ENCODE measurements at regions not wholly inside any gene's neighbourhood (a gene's known extent, or its start where the extent isn't known, plus 50 kb on each side); places are given as distances from the start of the nearest gene placed in this dataset.
"Not testable (repeated sequence)": the region's sequence is repeated elsewhere in the genome, so short reads cannot be mapped to it uniquely, and the experiment has no call there.

DNA sequence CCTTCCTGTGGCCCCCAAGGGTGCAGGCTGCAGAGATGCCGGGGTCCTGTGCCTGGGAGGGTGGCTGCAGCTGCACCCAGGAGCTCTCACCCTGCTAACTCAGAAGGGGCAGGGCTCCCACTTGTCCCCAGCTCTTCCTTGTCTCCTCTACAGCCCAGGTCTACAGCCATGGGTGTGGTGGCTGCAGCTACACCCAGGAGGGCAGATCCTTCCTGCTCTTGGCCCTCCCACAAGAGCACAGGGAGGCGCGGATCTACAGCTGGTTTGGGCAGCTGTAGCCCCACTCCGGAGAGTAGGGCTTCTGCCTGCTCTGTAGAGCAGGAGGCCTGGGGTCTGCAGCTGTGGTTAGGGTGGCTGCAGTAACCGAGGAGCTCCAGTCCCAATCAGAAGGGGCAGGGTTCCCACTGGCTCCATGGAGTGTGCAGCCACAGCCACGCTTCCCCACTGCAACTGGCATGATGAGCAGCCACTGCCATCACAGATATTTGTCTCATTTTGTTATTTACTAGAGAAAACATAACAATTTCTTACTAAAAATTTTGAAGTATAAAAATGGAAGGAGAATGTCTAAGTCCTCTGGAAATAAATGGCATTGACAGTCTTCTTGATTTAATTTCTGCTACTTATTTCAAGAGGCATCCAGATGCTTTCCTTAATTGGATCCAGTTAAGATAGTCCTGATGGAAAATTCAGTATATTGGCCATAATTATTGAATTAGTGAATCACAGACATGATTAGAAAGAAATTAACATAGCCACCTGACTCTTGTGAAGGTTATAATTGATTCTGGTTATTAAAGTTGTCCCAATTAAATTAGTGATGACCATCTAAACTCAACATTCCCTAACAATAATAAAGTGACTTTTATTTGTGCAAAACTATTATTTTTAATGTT is 233.6 kb downstream of the KCNE4 start:
- Histone ChIP-seq H3K9me3 (ENCODE audit: control insufficient read depth, insufficient read depth, low read length) (no peaks in the 10 kb centered on the region; the same call in 1 of the 2 replicates), H3K27ac (ENCODE audit: low read depth, low read length) (no peak overlapping the region), H3K9ac (ENCODE audit: low read depth, low read length) (no peak overlapping the region), H3K4me3 (ENCODE audit: low read depth, low read length) (no peak overlapping the region), H3K27me3 (ENCODE audit: control insufficient read depth, insufficient read depth, low read length) (no peaks in the 10 kb centered on the region), H3K4me1 (ENCODE audit: control insufficient read depth, insufficient read depth, low read length) (no peaks in the 10 kb centered on the region), H3K36me3 (ENCODE audit: control insufficient read depth, insufficient read depth, low read length) (no peaks in the 10 kb centered on the region)

DNA sequence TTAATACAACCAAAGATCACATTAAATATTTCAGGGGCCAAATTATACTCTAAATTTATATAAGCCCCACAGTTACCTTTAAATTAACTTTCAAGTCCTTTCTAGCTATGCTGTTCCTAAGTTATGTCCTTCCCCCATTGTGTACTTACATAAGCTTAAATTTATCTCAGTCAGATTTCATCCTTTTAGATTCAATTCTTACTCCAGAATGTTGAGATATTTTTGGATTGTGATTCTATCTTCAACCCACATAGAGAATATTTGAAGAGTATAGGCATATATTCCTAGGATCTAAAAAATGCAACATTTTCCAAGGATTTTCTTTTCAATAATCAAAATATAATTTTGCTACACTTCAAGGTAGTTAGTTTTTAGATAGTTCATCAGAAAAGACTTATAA is 242.8 kb downstream of the KCNE4 start:
- H3K4me3 ChIP-seq (ENCODE audit: low read depth, low read length) = no peak overlapping the region

GRCh38 chr2:223297788-223298187 is 245.8 kb downstream of the KCNE4 start:
- no peaks in the 10 kb centered on the region for H3K4me1 ChIP-seq (ENCODE audit: control insufficient read depth, insufficient read depth, low read length)
- no peaks in the 10 kb centered on the region for H3K27me3 ChIP-seq (ENCODE audit: control insufficient read depth, insufficient read depth, low read length)
- H3K4me3 ChIP-seq (ENCODE audit: low read depth, low read length) = no peak overlapping the region
- no peak overlapping the region for H3K27ac ChIP-seq (ENCODE audit: low read depth, low read length)
- no peak overlapping the region for H3K9ac ChIP-seq (ENCODE audit: low read depth, low read length)
- H3K36me3 ChIP-seq (ENCODE audit: control insufficient read depth, insufficient read depth, low read length) = no peaks in the 10 kb centered on the region
- no peaks in the 10 kb centered on the region for H3K9me3 ChIP-seq (ENCODE audit: control insufficient read depth, insufficient read depth, low read length)

More for the DNA sequence above, 242.8 kb downstream of the KCNE4 start:
- H3K9me3 ChIP-seq (ENCODE audit: control insufficient read depth, insufficient read depth, low read length) = no peaks in the 10 kb centered on the region
- no peaks in the 10 kb centered on the region for H3K36me3 ChIP-seq (ENCODE audit: control insufficient read depth, insufficient read depth, low read length)
- H3K4me1 ChIP-seq (ENCODE audit: control insufficient read depth, insufficient read depth, low read length) = no peaks in the 10 kb centered on the region
- H3K27me3 ChIP-seq (ENCODE audit: control insufficient read depth, insufficient read depth, low read length) = no peaks in the 10 kb centered on the region
- no peak overlapping the region for H3K27ac ChIP-seq (ENCODE audit: low read depth, low read length)
- no peak overlapping the region for H3K9ac ChIP-seq (ENCODE audit: low read depth, low read length)

- H3K9me3 ChIP-seq (ENCODE audit: control insufficient read depth, insufficient read depth, low read length); H3K4me3 ChIP-seq (ENCODE audit: low read depth, low read length); H3K4me1 ChIP-seq (ENCODE audit: control insufficient read depth, insufficient read depth, low read length); H3K9ac ChIP-seq (ENCODE audit: low read depth, low read length); H3K36me3 ChIP-seq (ENCODE audit: control insufficient read depth, insufficient read depth, low read length); H3K27me3 ChIP-seq (ENCODE audit: control insufficient read depth, insufficient read depth, low read length); H3K27ac ChIP-seq (ENCODE audit: low read depth, low read length): not testable (repeated sequence)
Measured at GRCh38 chr2:223298329-223298728, 246.3 kb downstream of the KCNE4 start.

GRCh38 chr2:223300326-223300725 is 248.3 kb downstream of the KCNE4 start:
- H3K36me3 ChIP-seq (ENCODE audit: control insufficient read depth, insufficient read depth, low read length) = no peaks in the 10 kb centered on the region
- H3K9me3 ChIP-seq (ENCODE audit: control insufficient read depth, insufficient read depth, low read length) = no peaks in the 10 kb centered on the region
- H3K27ac ChIP-seq (ENCODE audit: low read depth, low read length) = no peak overlapping the region
- no peak overlapping the region for H3K4me3 ChIP-seq (ENCODE audit: low read depth, low read length)
- no peaks in the 10 kb centered on the region for H3K27me3 ChIP-seq (ENCODE audit: control insufficient read depth, insufficient read depth, low read length)
- no peaks in the 10 kb centered on the region for H3K4me1 ChIP-seq (ENCODE audit: control insufficient read depth, insufficient read depth, low read length)
- no peak overlapping the region for H3K9ac ChIP-seq (ENCODE audit: low read depth, low read length)

DNA sequence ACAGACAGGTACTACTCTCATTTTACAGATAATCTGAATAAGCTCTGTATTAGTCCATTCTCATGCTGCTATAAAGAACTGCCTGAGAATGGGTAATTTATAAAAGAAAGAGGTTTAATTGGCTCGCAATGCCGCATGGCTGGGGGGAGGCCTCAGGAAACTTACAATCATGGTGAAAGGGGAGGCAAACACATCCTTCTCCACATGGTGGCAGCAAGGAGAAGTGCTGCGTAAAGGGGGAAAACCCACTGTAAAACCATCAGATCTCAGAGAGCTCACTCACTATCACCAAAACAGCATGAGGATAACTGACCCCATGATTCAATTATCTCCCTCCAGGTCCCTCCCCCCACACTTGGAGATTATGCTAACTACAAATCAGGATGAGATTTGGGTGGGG is 254.4 kb downstream of the KCNE4 start:
- H3K9me3 ChIP-seq (ENCODE audit: control insufficient read depth, insufficient read depth, low read length) = no peaks in the 10 kb centered on the region
- H3K36me3 ChIP-seq (ENCODE audit: control insufficient read depth, insufficient read depth, low read length) = no peaks in the 10 kb centered on the region
- no peaks in the 10 kb centered on the region for H3K4me1 ChIP-seq (ENCODE audit: control insufficient read depth, insufficient read depth, low read length)
- H3K27ac ChIP-seq (ENCODE audit: low read depth, low read length) = no peak overlapping the region
- no peak overlapping the region for H3K9ac ChIP-seq (ENCODE audit: low read depth, low read length)
- no peak overlapping the region for H3K4me3 ChIP-seq (ENCODE audit: low read depth, low read length)
- no peaks in the 10 kb centered on the region for H3K27me3 ChIP-seq (ENCODE audit: control insufficient read depth, insufficient read depth, low read length)

DNA sequence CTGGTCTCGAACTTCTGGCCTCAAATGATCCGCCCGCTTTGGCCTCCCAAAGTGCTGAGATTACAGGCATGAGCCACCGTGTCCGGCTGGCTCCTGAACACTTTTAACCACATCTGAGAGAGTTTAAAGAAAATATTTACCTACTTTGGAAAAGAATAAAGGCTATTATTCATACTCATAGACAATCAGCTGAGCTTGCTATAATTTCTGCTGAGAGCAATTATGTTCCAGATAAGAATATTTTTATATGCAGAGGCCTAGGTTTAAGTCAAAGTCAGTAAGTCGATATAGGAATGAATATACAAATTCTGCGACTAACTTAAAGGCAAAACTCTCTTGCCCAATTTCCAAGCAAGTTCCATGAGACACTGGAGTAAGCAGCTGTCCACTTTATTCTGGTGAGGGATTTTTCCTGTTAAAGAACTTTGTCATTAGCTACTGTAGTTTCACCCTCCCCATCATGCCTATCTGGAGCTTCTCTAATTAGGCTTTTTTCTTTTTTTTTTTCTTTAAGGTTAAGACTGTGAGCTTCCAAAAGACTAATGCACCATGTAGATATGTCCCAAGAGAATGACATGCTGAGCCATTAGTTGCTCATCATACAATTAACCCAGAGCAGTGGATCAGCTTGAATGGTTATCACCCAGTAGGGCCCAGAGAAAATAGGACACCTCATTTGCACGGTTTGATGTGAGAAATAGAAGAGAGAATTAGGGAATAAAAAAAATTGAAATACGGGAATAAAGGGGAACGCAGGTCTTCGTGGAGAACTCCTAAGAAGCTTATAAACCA is 260.1 kb downstream of the KCNE4 start:
- Histone ChIP-seq H3K4me1 (ENCODE audit: control insufficient read depth, insufficient read depth, low read length) (no peaks in the 10 kb centered on the region), H3K9me3 (ENCODE audit: control insufficient read depth, insufficient read depth, low read length) (no peaks in the 10 kb centered on the region), H3K27ac (ENCODE audit: low read depth, low read length) (no peak overlapping the region), H3K36me3 (ENCODE audit: control insufficient read depth, insufficient read depth, low read length) (no peaks in the 10 kb centered on the region), H3K4me3 (ENCODE audit: low read depth, low read length) (no peak overlapping the region), H3K27me3 (ENCODE audit: control insufficient read depth, insufficient read depth, low read length) (no peaks in the 10 kb centered on the region), H3K9ac (ENCODE audit: low read depth, low read length) (no peak overlapping the region)

GRCh38 chr2:223313101-223313500 is 261.1 kb downstream of the KCNE4 start:
- Histone ChIP-seq H3K27me3 (ENCODE audit: control insufficient read depth, insufficient read depth, low read length) (no peaks in the 10 kb centered on the region), H3K27ac (ENCODE audit: low read depth, low read length) (no peak overlapping the region), H3K9ac (ENCODE audit: low read depth, low read length) (no peak overlapping the region), H3K36me3 (ENCODE audit: control insufficient read depth, insufficient read depth, low read length) (no peaks in the 10 kb centered on the region), H3K4me3 (ENCODE audit: low read depth, low read length) (no peak overlapping the region), H3K9me3 (ENCODE audit: control insufficient read depth, insufficient read depth, low read length) (no peaks in the 10 kb centered on the region), H3K4me1 (ENCODE audit: control insufficient read depth, insufficient read depth, low read length) (no peaks in the 10 kb centered on the region)

GRCh38 chr2:223314811-223315210 is 262.8 kb downstream of the KCNE4 start:
- no peak overlapping the region for H3K9ac ChIP-seq (ENCODE audit: low read depth, low read length)
- no peaks in the 10 kb centered on the region for H3K9me3 ChIP-seq (ENCODE audit: control insufficient read depth, insufficient read depth, low read length)
- no peak overlapping the region for H3K4me3 ChIP-seq (ENCODE audit: low read depth, low read length)
- no peaks in the 10 kb centered on the region for H3K4me1 ChIP-seq (ENCODE audit: control insufficient read depth, insufficient read depth, low read length)
- H3K36me3 ChIP-seq (ENCODE audit: control insufficient read depth, insufficient read depth, low read length) = no peaks in the 10 kb centered on the region
- H3K27ac ChIP-seq (ENCODE audit: low read depth, low read length) = no peak overlapping the region
- H3K27me3 ChIP-seq (ENCODE audit: control insufficient read depth, insufficient read depth, low read length) = no peaks in the 10 kb centered on the region

DNA sequence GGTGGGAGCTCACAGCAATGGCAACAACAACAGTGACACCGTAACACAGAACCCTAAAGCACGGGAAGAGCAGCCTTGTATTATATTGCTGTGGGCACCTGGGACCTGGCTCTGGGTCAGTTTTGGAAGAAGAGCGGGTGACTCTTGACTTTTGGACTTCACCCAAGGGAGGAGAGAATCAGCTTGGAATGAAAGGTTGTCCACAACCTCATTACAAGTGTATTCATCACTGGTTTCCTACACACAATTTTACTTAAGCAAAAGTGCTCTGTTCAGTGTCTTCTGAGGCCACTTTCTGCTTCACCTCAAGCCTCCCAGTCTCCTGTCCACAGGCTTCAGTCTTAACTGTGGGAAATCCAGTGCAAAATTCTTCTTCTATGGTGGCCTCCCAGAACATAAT is 263.8 kb downstream of the KCNE4 start:
- H3K4me1 ChIP-seq (ENCODE audit: control insufficient read depth, insufficient read depth, low read length) = no peaks in the 10 kb centered on the region
- H3K4me3 ChIP-seq (ENCODE audit: low read depth, low read length) = no peak overlapping the region
- no peaks in the 10 kb centered on the region for H3K27me3 ChIP-seq (ENCODE audit: control insufficient read depth, insufficient read depth, low read length)
- H3K9me3 ChIP-seq (ENCODE audit: control insufficient read depth, insufficient read depth, low read length) = no peaks in the 10 kb centered on the region
- H3K36me3 ChIP-seq (ENCODE audit: control insufficient read depth, insufficient read depth, low read length) = no peaks in the 10 kb centered on the region
- H3K27ac ChIP-seq (ENCODE audit: low read depth, low read length) = no peak overlapping the region
- no peak overlapping the region for H3K9ac ChIP-seq (ENCODE audit: low read depth, low read length)

GRCh38 chr2:223316342-223316741 is 264.4 kb downstream of the KCNE4 start:
- Histone ChIP-seq H3K36me3 (ENCODE audit: control insufficient read depth, insufficient read depth, low read length) (no peaks in the 10 kb centered on the region), H3K4me1 (ENCODE audit: control insufficient read depth, insufficient read depth, low read length) (no peaks in the 10 kb centered on the region), H3K9ac (ENCODE audit: low read depth, low read length) (no peak overlapping the region), H3K9me3 (ENCODE audit: control insufficient read depth, insufficient read depth, low read length) (no peaks in the 10 kb centered on the region), H3K4me3 (ENCODE audit: low read depth, low read length) (no peak overlapping the region), H3K27me3 (ENCODE audit: control insufficient read depth, insufficient read depth, low read length) (no peaks in the 10 kb centered on the region), H3K27ac (ENCODE audit: low read depth, low read length) (no peak overlapping the region)
